Thyroid gland (tissue), 4 donors: ENCODE measurements at regions not wholly inside any gene's neighbourhood (a gene's known extent, or its start where the extent isn't known, plus 50 kb on each side); places are given as distances from the start of the nearest gene placed in this dataset.
"Not testable (repeated sequence)": the region's sequence is repeated elsewhere in the genome, so short reads cannot be mapped to it uniquely, and the experiment has no call there.

ENCODE experiments used
- POLR2A ChIP-seq, 2 donors: fragments of 450-650 bp; IDR thresholded peaks; one replicate each; pipeline ENCODE4 v1.6.1; 2017; ENCODE audit warnings: antibody characterized with exemption in 2 of 2, mild to moderate bottlenecking in 2 of 2, moderate library complexity in 1 of 2
- TF ChIP-seq, protein P1 (sequence below), 6 experiments: fragments of 200-600 bp in 3 of 6; fragments of 450-650 bp in 3 of 6; sonication (generic) in 3 of 6; IDR thresholded peaks; one replicate each; pipeline ENCODE4 v1.5.1; 2016 to 2019; ENCODE audit warnings: antibody characterized with exemption in 6 of 6, mild to moderate bottlenecking in 2 of 6, inconsistent platforms in 1 of 6, moderate library complexity in 1 of 6

DNA sequence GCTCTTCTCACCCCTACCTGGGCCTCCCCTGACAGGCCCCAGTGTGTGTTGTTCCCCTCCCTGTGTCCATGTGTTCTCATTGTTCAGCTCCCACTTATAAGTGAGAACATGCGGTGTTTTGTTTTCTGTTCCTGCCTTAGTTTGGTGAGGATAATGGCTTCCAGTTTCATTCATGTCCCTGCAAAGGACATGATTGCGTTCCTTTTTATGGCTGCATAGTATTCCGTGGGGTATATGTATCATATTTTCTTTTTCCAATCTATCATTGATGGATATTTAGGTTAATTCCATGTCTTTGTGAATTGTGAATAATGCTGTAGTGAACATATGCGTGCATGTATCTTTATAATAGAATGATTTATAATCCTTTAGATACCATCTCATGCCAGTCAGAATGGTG, 159.4 kb upstream of the RPS23 start:
- TF ChIP-seq, protein P1, sequence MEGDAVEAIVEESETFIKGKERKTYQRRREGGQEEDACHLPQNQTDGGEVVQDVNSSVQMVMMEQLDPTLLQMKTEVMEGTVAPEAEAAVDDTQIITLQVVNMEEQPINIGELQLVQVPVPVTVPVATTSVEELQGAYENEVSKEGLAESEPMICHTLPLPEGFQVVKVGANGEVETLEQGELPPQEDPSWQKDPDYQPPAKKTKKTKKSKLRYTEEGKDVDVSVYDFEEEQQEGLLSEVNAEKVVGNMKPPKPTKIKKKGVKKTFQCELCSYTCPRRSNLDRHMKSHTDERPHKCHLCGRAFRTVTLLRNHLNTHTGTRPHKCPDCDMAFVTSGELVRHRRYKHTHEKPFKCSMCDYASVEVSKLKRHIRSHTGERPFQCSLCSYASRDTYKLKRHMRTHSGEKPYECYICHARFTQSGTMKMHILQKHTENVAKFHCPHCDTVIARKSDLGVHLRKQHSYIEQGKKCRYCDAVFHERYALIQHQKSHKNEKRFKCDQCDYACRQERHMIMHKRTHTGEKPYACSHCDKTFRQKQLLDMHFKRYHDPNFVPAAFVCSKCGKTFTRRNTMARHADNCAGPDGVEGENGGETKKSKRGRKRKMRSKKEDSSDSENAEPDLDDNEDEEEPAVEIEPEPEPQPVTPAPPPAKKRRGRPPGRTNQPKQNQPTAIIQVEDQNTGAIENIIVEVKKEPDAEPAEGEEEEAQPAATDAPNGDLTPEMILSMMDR (IDR thresholded peaks at IDR 0.05), result not testable (repeated sequence)
- TF ChIP-seq POLR2A (IDR thresholded peaks at IDR 0.05), result not testable (repeated sequence)
